Panc1 (cell line): ENCODE measurements at regions not wholly inside any gene's neighbourhood (a gene's known extent, or its start where the extent isn't known, plus 50 kb on each side); places are given as distances from the start of the nearest gene placed in this dataset.

Experiments used
- CTCF ChIP-seq: fragments of 450-650 bp; IDR thresholded peaks from 2 replicates; pipeline ENCODE4 v1.5.1; 2017; ENCODE audit warnings: mild to moderate bottlenecking
- POLR2AphosphoS5 ChIP-seq: IDR thresholded peaks from 2 replicates; pipeline ENCODE4 v1.6.1; 2012; ENCODE audit warnings: mild to moderate bottlenecking, low read depth, low read length, moderate library complexity
- REST ChIP-seq, 2 experiments: IDR thresholded peaks; 2 replicates each; pipeline ENCODE4 v1.6.1; 2011 to 2012; ENCODE audit warnings: low read depth in 2 of 2, control low read depth in 1 of 2, low read length in 1 of 2, mild to moderate bottlenecking in 1 of 2, moderate library complexity in 1 of 2; ENCODE audit not compliant: insufficient read depth in 1 of 2

GRCh38 chr1:36651176-36651910 is 168.6 kb upstream of the CSF3R start:
- TF ChIP-seq CTCF: no peak
- TF ChIP-seq REST (IDR thresholded peaks at IDR 0.05; ENCODE audit: insufficient read depth in 1 of 2, low read depth in 2 of 2, low read length in 1 of 2): no peak
- no peak for TF ChIP-seq POLR2AphosphoS5
